Progenitor cell of endocrine pancreas (in vitro differentiated cells): ENCODE measurements at regions not wholly inside any gene's neighbourhood (a gene's known extent, or its start where the extent isn't known, plus 50 kb on each side); places are given as distances from the start of the nearest gene placed in this dataset.

Source experiments
- DNase-seq: peaks from one replicate; pipeline ENCODE4 v3.0.0; 2021; ENCODE audit warnings: low spot score; ENCODE audit not compliant: unreplicated experiment
- H3K27ac Mint-ChIP-seq: 2 replicates; pipeline ENCODE4 v1.8.0; 2021; ENCODE audit warnings: mild to moderate bottlenecking, moderate library complexity, mixed read lengths
- H3K27me3 Mint-ChIP-seq: 2 replicates; pipeline ENCODE4 v1.8.0; 2021; ENCODE audit warnings: mixed read lengths
- H3K36me3 Mint-ChIP-seq: 2 replicates; pipeline ENCODE4 v1.8.0; 2022; ENCODE audit warnings: mixed read lengths; ENCODE audit not compliant: insufficient read depth
- H3K4me1 Mint-ChIP-seq: 2 replicates; pipeline ENCODE4 v1.8.0; 2021; ENCODE audit warnings: low read depth, mixed read lengths
- H3K4me3 Mint-ChIP-seq: 2 replicates; pipeline ENCODE4 v1.8.0; 2021; ENCODE audit warnings: low read depth, mild to moderate bottlenecking, moderate library complexity, mixed read lengths
- H3K9me3 Mint-ChIP-seq: 2 replicates; pipeline ENCODE4 v1.8.0; 2021; ENCODE audit warnings: low read depth, mixed read lengths
- CTCF ChIP-seq: fragments of 200-600 bp; sonication (generic); IDR thresholded peaks from one replicate; pipeline ENCODE4 v1.5.0; 2021; ENCODE audit warnings: antibody characterized with exemption, mild to moderate bottlenecking; ENCODE audit not compliant: unreplicated experiment

- Mint-ChIP-seq H3K27me3 (no peaks in the 10 kb centered on the region), H3K4me3 (no peak overlapping the region), H3K9me3 (no peaks in the 10 kb centered on the region), H3K27ac (no peak overlapping the region), H3K36me3 (no peaks in the 10 kb centered on the region), H3K4me1 (peaks cover 16% of the 10 kb centered on the region)
- no peak for DNase-seq
- no peak for TF ChIP-seq CTCF
Measured at GRCh38 chr14:84433961-84434360, 1096.0 kb upstream of the FLRT2 start.

GRCh38 chr14:84435820-84436324 lies 1094.1 kb upstream of the FLRT2 start:
- TF ChIP-seq CTCF = no peak
- Mint-ChIP-seq H3K27me3 (no peaks in the 10 kb centered on the region), H3K9me3 (no peaks in the 10 kb centered on the region), H3K36me3 (no peaks in the 10 kb centered on the region), H3K27ac (no peak overlapping the region), H3K4me1 (peaks cover 16% of the 10 kb centered on the region), H3K4me3 (no peak overlapping the region)
- DNase-seq = no peak

GRCh38 chr14:84436528-84436927 lies 1093.4 kb upstream of the FLRT2 start:
- Mint-ChIP-seq H3K9me3 (no peaks in the 10 kb centered on the region), H3K4me3 (no peak overlapping the region), H3K27me3 (no peaks in the 10 kb centered on the region), H3K27ac (no peak overlapping the region), H3K4me1 (peaks cover 16% of the 10 kb centered on the region), H3K36me3 (no peaks in the 10 kb centered on the region)
- no peak for TF ChIP-seq CTCF
- DNase-seq = no peak

- no peak for TF ChIP-seq CTCF
- H3K4me3 Mint-ChIP-seq = no peak overlapping the region
- no peaks in the 10 kb centered on the region for H3K9me3 Mint-ChIP-seq
- no peak overlapping the region for H3K27ac Mint-ChIP-seq
- no peaks in the 10 kb centered on the region for H3K36me3 Mint-ChIP-seq
- no peak for DNase-seq
- H3K4me1 Mint-ChIP-seq = peaks cover 11% of the 10 kb centered on the region
- H3K27me3 Mint-ChIP-seq = peaks cover 2% of the 10 kb centered on the region
Measured at GRCh38 chr14:84442521-84442920, 1087.4 kb upstream of the FLRT2 start.

- Mint-ChIP-seq H3K9me3 (no peaks in the 10 kb centered on the region), H3K36me3 (no peaks in the 10 kb centered on the region), H3K27me3 (peaks cover 2% of the 10 kb centered on the region), H3K4me3 (no peak overlapping the region), H3K27ac (no peak overlapping the region), H3K4me1 (peaks cover 11% of the 10 kb centered on the region)
- DNase-seq = no peak
- no peak for TF ChIP-seq CTCF
Measured at GRCh38 chr14:84445486-84445885, 1084.5 kb upstream of the FLRT2 start.
